ENCODE measurements at regions not wholly inside any gene's neighbourhood (a gene's known extent, or its start where the extent isn't known, plus 50 kb on each side); places are given as distances from the start of the nearest gene placed in this dataset.

- no peak for TF ChIP-seq BACH2 (CRISPR knock-in tag; IDR thresholded peaks at IDR 0.05; ENCODE audit: borderline replicate concordance)
- no peak for TF ChIP-seq ISL1 (CRISPR knock-in tag; IDR thresholded peaks at IDR 0.05)
- TF ChIP-seq GLIS3 (CRISPR knock-in tag; IDR thresholded peaks at IDR 0.05) = no peak
- no peak for TF ChIP-seq TOX (CRISPR knock-in tag; IDR thresholded peaks at IDR 0.05; ENCODE audit: borderline replicate concordance)
- no peak for TF ChIP-seq POU6F1 (CRISPR knock-in tag; IDR thresholded peaks at IDR 0.05; ENCODE audit: borderline replicate concordance, low read depth)
- TF ChIP-seq ZNF8 (CRISPR knock-in tag; IDR thresholded peaks at IDR 0.05) = no peak
- TF ChIP-seq RARB (CRISPR knock-in tag; IDR thresholded peaks at IDR 0.05) = no peak
- TF ChIP-seq, protein P1, sequence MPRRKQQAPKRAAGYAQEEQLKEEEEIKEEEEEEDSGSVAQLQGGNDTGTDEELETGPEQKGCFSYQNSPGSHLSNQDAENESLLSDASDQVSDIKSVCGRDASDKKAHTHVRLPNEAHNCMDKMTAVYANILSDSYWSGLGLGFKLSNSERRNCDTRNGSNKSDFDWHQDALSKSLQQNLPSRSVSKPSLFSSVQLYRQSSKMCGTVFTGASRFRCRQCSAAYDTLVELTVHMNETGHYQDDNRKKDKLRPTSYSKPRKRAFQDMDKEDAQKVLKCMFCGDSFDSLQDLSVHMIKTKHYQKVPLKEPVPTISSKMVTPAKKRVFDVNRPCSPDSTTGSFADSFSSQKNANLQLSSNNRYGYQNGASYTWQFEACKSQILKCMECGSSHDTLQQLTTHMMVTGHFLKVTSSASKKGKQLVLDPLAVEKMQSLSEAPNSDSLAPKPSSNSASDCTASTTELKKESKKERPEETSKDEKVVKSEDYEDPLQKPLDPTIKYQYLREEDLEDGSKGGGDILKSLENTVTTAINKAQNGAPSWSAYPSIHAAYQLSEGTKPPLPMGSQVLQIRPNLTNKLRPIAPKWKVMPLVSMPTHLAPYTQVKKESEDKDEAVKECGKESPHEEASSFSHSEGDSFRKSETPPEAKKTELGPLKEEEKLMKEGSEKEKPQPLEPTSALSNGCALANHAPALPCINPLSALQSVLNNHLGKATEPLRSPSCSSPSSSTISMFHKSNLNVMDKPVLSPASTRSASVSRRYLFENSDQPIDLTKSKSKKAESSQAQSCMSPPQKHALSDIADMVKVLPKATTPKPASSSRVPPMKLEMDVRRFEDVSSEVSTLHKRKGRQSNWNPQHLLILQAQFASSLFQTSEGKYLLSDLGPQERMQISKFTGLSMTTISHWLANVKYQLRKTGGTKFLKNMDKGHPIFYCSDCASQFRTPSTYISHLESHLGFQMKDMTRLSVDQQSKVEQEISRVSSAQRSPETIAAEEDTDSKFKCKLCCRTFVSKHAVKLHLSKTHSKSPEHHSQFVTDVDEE (CRISPR knock-in tag; IDR thresholded peaks at IDR 0.05) = no peak
- TF ChIP-seq OSR1 (CRISPR knock-in tag; IDR thresholded peaks at IDR 0.05) = no peak
- ATAC-seq = no peak
Observed at GRCh38 chr4:57575426-57575825, 465.2 kb upstream of the IGFBP7 start.

- ATAC-seq = no peak
- TF ChIP-seq POU6F1 (CRISPR knock-in tag; IDR thresholded peaks at IDR 0.05; ENCODE audit: borderline replicate concordance, low read depth) = no peak
- no peak for TF ChIP-seq ARNTL (CRISPR knock-in tag; IDR thresholded peaks at IDR 0.05; ENCODE audit: borderline replicate concordance, low read depth)
- TF ChIP-seq TOX (CRISPR knock-in tag; IDR thresholded peaks at IDR 0.05; ENCODE audit: borderline replicate concordance) = no peak
- TF ChIP-seq ESRRG (CRISPR knock-in tag; IDR thresholded peaks at IDR 0.05) = no peak
- TF ChIP-seq, protein P1 (CRISPR knock-in tag; IDR thresholded peaks at IDR 0.05) = no peak
- no peak for TF ChIP-seq RARB (CRISPR knock-in tag; IDR thresholded peaks at IDR 0.05)
- TF ChIP-seq TCF4 (CRISPR knock-in tag; IDR thresholded peaks at IDR 0.05; ENCODE audit: borderline replicate concordance) = no peak
- TF ChIP-seq, protein P2, sequence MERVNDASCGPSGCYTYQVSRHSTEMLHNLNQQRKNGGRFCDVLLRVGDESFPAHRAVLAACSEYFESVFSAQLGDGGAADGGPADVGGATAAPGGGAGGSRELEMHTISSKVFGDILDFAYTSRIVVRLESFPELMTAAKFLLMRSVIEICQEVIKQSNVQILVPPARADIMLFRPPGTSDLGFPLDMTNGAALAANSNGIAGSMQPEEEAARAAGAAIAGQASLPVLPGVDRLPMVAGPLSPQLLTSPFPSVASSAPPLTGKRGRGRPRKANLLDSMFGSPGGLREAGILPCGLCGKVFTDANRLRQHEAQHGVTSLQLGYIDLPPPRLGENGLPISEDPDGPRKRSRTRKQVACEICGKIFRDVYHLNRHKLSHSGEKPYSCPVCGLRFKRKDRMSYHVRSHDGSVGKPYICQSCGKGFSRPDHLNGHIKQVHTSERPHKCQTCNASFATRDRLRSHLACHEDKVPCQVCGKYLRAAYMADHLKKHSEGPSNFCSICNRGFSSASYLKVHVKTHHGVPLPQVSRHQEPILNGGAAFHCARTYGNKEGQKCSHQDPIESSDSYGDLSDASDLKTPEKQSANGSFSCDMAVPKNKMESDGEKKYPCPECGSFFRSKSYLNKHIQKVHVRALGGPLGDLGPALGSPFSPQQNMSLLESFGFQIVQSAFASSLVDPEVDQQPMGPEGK (CRISPR knock-in tag; IDR thresholded peaks at IDR 0.05; ENCODE audit: borderline replicate concordance) = no peak
- no peak for TF ChIP-seq ZNF70 (CRISPR knock-in tag; IDR thresholded peaks at IDR 0.05)
Observed at GRCh38 chr4:57554556-57555092, 444.4 kb upstream of the IGFBP7 start.

GRCh38 chr4:57553728-57554127, 443.5 kb upstream of the IGFBP7 start:
- ATAC-seq = no peak
- TF ChIP-seq SNAI2 (CRISPR knock-in tag; IDR thresholded peaks at IDR 0.05) (no peak), GLIS3 (CRISPR knock-in tag; IDR thresholded peaks at IDR 0.05) (no peak), ESRRG (CRISPR knock-in tag; IDR thresholded peaks at IDR 0.05) (no peak), ISL1 (CRISPR knock-in tag; IDR thresholded peaks at IDR 0.05) (no peak), ZNF565 (CRISPR knock-in tag; conservative IDR thresholded peaks at IDR 0.05; ENCODE audit: low read depth) (no peak)
- TF ChIP-seq, protein P3, sequence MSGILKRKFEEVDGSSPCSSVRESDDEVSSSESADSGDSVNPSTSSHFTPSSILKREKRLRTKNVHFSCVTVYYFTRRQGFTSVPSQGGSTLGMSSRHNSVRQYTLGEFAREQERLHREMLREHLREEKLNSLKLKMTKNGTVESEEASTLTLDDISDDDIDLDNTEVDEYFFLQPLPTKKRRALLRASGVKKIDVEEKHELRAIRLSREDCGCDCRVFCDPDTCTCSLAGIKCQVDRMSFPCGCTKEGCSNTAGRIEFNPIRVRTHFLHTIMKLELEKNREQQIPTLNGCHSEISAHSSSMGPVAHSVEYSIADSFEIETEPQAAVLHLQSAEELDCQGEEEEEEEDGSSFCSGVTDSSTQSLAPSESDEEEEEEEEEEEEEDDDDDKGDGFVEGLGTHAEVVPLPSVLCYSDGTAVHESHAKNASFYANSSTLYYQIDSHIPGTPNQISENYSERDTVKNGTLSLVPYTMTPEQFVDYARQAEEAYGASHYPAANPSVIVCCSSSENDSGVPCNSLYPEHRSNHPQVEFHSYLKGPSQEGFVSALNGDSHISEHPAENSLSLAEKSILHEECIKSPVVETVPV (CRISPR knock-in tag; IDR thresholded peaks at IDR 0.05) = no peak
- TF ChIP-seq, protein P4, sequence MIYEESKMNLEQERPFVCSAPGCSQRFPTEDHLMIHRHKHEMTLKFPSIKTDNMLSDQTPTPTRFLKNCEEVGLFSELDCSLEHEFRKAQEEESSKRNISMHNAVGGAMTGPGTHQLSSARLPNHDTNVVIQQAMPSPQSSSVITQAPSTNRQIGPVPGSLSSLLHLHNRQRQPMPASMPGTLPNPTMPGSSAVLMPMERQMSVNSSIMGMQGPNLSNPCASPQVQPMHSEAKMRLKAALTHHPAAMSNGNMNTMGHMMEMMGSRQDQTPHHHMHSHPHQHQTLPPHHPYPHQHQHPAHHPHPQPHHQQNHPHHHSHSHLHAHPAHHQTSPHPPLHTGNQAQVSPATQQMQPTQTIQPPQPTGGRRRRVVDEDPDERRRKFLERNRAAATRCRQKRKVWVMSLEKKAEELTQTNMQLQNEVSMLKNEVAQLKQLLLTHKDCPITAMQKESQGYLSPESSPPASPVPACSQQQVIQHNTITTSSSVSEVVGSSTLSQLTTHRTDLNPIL (CRISPR knock-in tag; IDR thresholded peaks at IDR 0.05; ENCODE audit: low read depth) = no peak

Measured in SK-N-SH treated with all-trans-retinoic acid at 6 μM for 48 hours (cell line).